KMS-11 (cell line): ENCODE measurements at regions not wholly inside any gene's neighbourhood (a gene's known extent, or its start where the extent isn't known, plus 50 kb on each side); places are given as distances from the start of the nearest gene placed in this dataset.

Experiments
- H2AFZ ChIP-seq: fragments of 200-600 bp; sonication (generic); 2 replicates; pipeline ENCODE4 v1.6.1; 2016; ENCODE audit warnings: antibody characterized with exemption, mixed run types, low read depth
- H3K27ac ChIP-seq: fragments of 200-600 bp; sonication (generic); 2 replicates; pipeline ENCODE4 v1.6.1; 2016; ENCODE audit warnings: mild to moderate bottlenecking, mixed run types
- H3K27me3 ChIP-seq: fragments of 200-600 bp; sonication (generic); 2 replicates; pipeline ENCODE4 v1.6.1; 2017; ENCODE audit warnings: mild to moderate bottlenecking, low read depth, mixed run types, moderate library complexity; ENCODE audit not compliant: insufficient read depth
- H3K36me3 ChIP-seq: fragments of 200-600 bp; sonication (generic); 2 replicates; pipeline ENCODE4 v1.6.1; 2017; ENCODE audit warnings: mild to moderate bottlenecking, mixed run types; ENCODE audit not compliant: insufficient read depth
- H3K4me1 ChIP-seq: fragments of 200-600 bp; sonication (generic); 2 replicates; pipeline ENCODE4 v1.6.1; 2016; ENCODE audit warnings: mild to moderate bottlenecking, low read depth, mixed run types; ENCODE audit not compliant: poor library complexity, severe bottlenecking
- H3K4me2 ChIP-seq: fragments of 200-600 bp; sonication (generic); 2 replicates; pipeline ENCODE4 v1.7.0; 2016; ENCODE audit warnings: mild to moderate bottlenecking, mixed run types
- H3K4me3 ChIP-seq: fragments of 200-600 bp; sonication (generic); IDR thresholded peaks from 2 replicates; pipeline ENCODE4 v1.6.1; 2017; ENCODE audit warnings: low read depth, low read length, mixed read lengths; ENCODE audit not compliant: insufficient read depth
- H3K79me2 ChIP-seq: fragments of 200-600 bp; sonication (generic); 2 replicates; pipeline ENCODE4 v1.6.1; 2016; ENCODE audit warnings: low read depth, mixed run types; ENCODE audit not compliant: insufficient read depth
- H3K9ac ChIP-seq: fragments of 200-600 bp; sonication (generic); 2 replicates; pipeline ENCODE4 v1.6.1; 2016; ENCODE audit warnings: mild to moderate bottlenecking, mixed run types
- H4K20me1 ChIP-seq: fragments of 200-600 bp; sonication (generic); 2 replicates; pipeline ENCODE4 v1.6.1; 2016; ENCODE audit warnings: mild to moderate bottlenecking, mixed run types; ENCODE audit not compliant: insufficient read depth
- CTCF ChIP-seq: fragments of 200-600 bp; sonication (generic); conservative IDR thresholded peaks from 2 replicates; pipeline ENCODE4 v1.6.1; 2017; ENCODE audit warnings: low read depth, mild to moderate bottlenecking, antibody characterized with exemption, low read length, moderate library complexity, mixed read lengths

DNA sequence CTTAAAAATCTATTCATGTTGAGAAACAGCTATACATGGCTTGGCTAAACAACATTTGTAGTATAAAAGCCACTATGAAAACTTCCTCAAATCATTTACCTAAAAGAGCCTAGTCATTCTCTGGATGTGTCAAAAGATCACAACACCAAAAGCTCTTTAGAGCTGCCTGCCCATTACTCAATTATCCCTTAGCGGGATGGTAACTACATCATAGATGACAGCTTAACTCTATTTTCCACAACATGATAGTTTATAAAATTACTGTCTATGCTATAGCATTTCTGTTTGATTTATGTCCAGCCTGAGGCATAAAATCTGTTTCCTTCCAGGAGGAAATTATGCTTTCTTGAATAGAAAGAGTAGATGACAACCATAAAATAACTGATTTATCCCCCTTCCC, 777.6 kb upstream of the HS3ST5 start:
- Histone ChIP-seq H3K9ac (no peak overlapping the region), H3K4me1 (no peaks in the 10 kb centered on the region)
- TF ChIP-seq CTCF, result no peak

DNA sequence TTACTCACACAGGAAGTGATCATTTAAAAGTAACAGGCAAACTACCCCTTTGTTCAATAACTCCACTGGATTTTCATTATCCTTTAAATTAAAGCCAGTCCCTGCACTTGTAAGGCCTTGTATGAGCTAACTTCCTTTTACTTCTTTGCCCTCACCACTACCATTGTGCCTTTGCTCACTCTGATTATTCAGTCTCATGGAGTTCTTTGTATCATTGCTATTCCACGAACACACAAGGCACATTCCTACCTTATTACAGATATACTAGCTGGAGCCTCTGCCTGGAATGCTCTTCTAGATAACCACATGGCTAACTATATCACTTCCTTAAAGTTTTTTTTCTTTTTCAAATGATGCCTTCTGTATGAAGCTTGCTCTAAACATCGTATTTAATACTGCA, 748.6 kb upstream of the HS3ST5 start:
- Histone ChIP-seq H2AFZ (no peak overlapping the region), H3K36me3 (no peaks in the 10 kb centered on the region), H3K4me2 (no peak overlapping the region), H3K4me3 (no peak overlapping the region), H3K4me1 (no peaks in the 10 kb centered on the region), H4K20me1 (no peaks in the 10 kb centered on the region), H3K79me2 (no peaks in the 10 kb centered on the region), H3K9ac (no peak overlapping the region), H3K27ac (no peak overlapping the region), H3K27me3 (no peaks in the 10 kb centered on the region)
- no peak for TF ChIP-seq CTCF

More for the DNA sequence above, 777.6 kb upstream of the HS3ST5 start:
- H2AFZ ChIP-seq, result no peak overlapping the region
- H3K4me2 ChIP-seq, result no peak overlapping the region
- no peaks in the 10 kb centered on the region for H3K36me3 ChIP-seq
- no peaks in the 10 kb centered on the region for H3K79me2 ChIP-seq
- no peaks in the 10 kb centered on the region for H3K27me3 ChIP-seq
- H3K27ac ChIP-seq, result no peak overlapping the region
- H3K4me3 ChIP-seq, result no peak overlapping the region
- H4K20me1 ChIP-seq, result no peaks in the 10 kb centered on the region

GRCh38 chr6:115078555-115078954, 735.7 kb upstream of the HS3ST5 start:
- Histone ChIP-seq H3K9ac (no peak overlapping the region), H3K4me2 (no peak overlapping the region), H4K20me1 (no peaks in the 10 kb centered on the region), H3K4me3 (no peak overlapping the region), H3K79me2 (no peaks in the 10 kb centered on the region), H3K27me3 (no peaks in the 10 kb centered on the region), H3K27ac (no peak overlapping the region), H3K36me3 (no peaks in the 10 kb centered on the region), H2AFZ (no peak overlapping the region), H3K4me1 (no peaks in the 10 kb centered on the region)
- TF ChIP-seq CTCF, result no peak

GRCh38 chr6:115071962-115072361, 729.1 kb upstream of the HS3ST5 start:
- no peak overlapping the region for H3K27ac ChIP-seq
- H3K4me1 ChIP-seq, result peaks cover 22% of the 10 kb centered on the region
- H3K79me2 ChIP-seq, result no peaks in the 10 kb centered on the region
- no peaks in the 10 kb centered on the region for H3K36me3 ChIP-seq
- H3K9ac ChIP-seq, result no peak overlapping the region
- no peaks in the 10 kb centered on the region for H3K27me3 ChIP-seq
- H4K20me1 ChIP-seq, result no peaks in the 10 kb centered on the region
- no peak overlapping the region for H2AFZ ChIP-seq
- no peak for TF ChIP-seq CTCF
- H3K4me3 ChIP-seq, result no peak overlapping the region
- H3K4me2 ChIP-seq, result no peak overlapping the region
